NB4 (cell line): ENCODE measurements at regions not wholly inside any gene's neighbourhood (a gene's known extent, or its start where the extent isn't known, plus 50 kb on each side); places are given as distances from the start of the nearest gene placed in this dataset.

Source experiments
- DNase-seq: peaks from one replicate; pipeline ENCODE4 v3.0.0; 2010; ENCODE audit warnings: low read depth
- H3K4me3 ChIP-seq: one replicate; pipeline ENCODE4 v1.5.1; 2011; ENCODE audit warnings: mild to moderate bottlenecking, low read depth, low read length, moderate library complexity
- MAX ChIP-seq: IDR thresholded peaks from 2 replicates; pipeline ENCODE4 v1.6.1; 2011; ENCODE audit warnings: low read depth, low read length
- MYC ChIP-seq: IDR thresholded peaks from 2 replicates; pipeline ENCODE4 v1.6.1; 2011; ENCODE audit warnings: low read depth, low read length
- POLR2A ChIP-seq: IDR thresholded peaks from 2 replicates; pipeline ENCODE4 v1.6.1; 2011; ENCODE audit warnings: mild to moderate bottlenecking; ENCODE audit not compliant: insufficient read length; ENCODE audit errors: extremely low read depth
- TF ChIP-seq, protein P1 (sequence below): IDR thresholded peaks from one replicate; pipeline ENCODE4 v1.5.1; 2012; ENCODE audit warnings: low read depth, low read length

- DNase-seq, result no peak
- H3K4me3 ChIP-seq, result no peak overlapping the region
- no peak for TF ChIP-seq MAX
- TF ChIP-seq, protein P1, sequence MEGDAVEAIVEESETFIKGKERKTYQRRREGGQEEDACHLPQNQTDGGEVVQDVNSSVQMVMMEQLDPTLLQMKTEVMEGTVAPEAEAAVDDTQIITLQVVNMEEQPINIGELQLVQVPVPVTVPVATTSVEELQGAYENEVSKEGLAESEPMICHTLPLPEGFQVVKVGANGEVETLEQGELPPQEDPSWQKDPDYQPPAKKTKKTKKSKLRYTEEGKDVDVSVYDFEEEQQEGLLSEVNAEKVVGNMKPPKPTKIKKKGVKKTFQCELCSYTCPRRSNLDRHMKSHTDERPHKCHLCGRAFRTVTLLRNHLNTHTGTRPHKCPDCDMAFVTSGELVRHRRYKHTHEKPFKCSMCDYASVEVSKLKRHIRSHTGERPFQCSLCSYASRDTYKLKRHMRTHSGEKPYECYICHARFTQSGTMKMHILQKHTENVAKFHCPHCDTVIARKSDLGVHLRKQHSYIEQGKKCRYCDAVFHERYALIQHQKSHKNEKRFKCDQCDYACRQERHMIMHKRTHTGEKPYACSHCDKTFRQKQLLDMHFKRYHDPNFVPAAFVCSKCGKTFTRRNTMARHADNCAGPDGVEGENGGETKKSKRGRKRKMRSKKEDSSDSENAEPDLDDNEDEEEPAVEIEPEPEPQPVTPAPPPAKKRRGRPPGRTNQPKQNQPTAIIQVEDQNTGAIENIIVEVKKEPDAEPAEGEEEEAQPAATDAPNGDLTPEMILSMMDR, result no peak
- no peak for TF ChIP-seq POLR2A
- no peak for TF ChIP-seq MYC
These were observed 85.3 kb upstream of the NFE2L3 start for GRCh38 chr7:26066736-26067135.

DNA sequence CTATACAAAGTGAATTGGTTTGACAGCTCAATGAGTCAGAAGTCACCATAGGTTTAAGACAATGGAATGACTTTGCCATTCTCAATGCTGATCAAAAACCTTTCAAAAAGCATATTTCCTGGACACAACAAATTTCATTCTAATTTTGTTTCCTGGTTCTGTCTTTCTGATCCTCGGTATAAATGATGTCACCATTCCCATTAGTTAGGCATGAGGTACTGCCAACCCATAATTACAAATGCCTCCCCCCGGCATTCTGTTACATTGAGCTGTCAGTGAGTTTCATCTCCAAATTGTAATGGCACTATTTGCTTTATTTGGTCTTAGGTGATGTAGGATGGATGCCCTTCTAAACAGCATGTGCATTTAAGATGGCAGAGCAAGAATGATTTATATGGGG lies 81.7 kb upstream of the NFE2L3 start:
- H3K4me3 ChIP-seq, result no peak overlapping the region
- DNase-seq, result no peak
- TF ChIP-seq, protein P1, result no peak
- no peak for TF ChIP-seq MYC
- TF ChIP-seq MAX, result no peak
- TF ChIP-seq POLR2A, result no peak

- no peak overlapping the region for H3K4me3 ChIP-seq
- DNase-seq, result no peak
- TF ChIP-seq POLR2A (no peak), MAX (no peak), MYC (no peak)
- TF ChIP-seq, protein P1, result no peak
These were observed 80.2 kb upstream of the NFE2L3 start for GRCh38 chr7:26071622-26072456.

GRCh38 chr7:26073041-26073440 lies 79.0 kb upstream of the NFE2L3 start:
- H3K4me3 ChIP-seq, result no peak overlapping the region
- no peak for DNase-seq
- TF ChIP-seq MAX (no peak), MYC (no peak)

- no peak overlapping the region for H3K4me3 ChIP-seq
- TF ChIP-seq MYC (no peak), MAX (no peak), POLR2A (no peak)
- TF ChIP-seq, protein P1, result no peak
- no peak for DNase-seq
These were observed 77.1 kb upstream of the NFE2L3 start for GRCh38 chr7:26074919-26075318.

DNA sequence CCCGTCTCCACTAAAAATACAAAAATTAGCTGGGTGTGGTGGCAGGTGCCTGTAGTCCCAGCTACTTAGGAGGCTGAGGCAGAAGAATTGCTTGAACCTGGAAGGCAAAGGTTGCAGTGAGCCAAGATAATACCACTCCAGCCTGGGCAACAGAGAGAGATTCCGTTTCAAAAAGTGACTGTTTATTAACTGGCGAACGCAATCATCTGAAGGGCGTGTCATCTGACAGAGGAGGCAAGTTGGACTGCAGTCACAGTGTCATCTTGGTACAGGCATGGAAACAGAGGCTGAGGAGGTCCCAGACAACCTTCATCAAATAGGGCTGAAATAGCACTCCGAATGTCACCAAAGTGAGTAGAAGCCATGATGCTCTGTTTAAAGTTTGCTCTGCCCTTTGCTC lies 75.3 kb upstream of the NFE2L3 start:
- no peak for TF ChIP-seq MAX
- TF ChIP-seq, protein P1, result no peak
- TF ChIP-seq POLR2A, result no peak
- TF ChIP-seq MYC, result no peak
- no peak for DNase-seq
- no peak overlapping the region for H3K4me3 ChIP-seq
